Prostate gland (tissue), 2 donors: ENCODE measurements at regions not wholly inside any gene's neighbourhood (a gene's known extent, or its start where the extent isn't known, plus 50 kb on each side); places are given as distances from the start of the nearest gene placed in this dataset.

Experiments used
- POLR2A ChIP-seq: fragments of 450-650 bp; IDR thresholded peaks from one replicate; pipeline ENCODE4 v1.6.1; 2016; ENCODE audit warnings: antibody characterized with exemption, mild to moderate bottlenecking
- POLR2AphosphoS5 ChIP-seq: sonication (generic); formaldehyde crosslinking; IDR thresholded peaks from one replicate; pipeline ENCODE4 v1.6.1; 2017; ENCODE audit warnings: antibody characterized with exemption
- TF ChIP-seq, protein P1 (sequence below), 4 experiments: fragments of 200-600 bp in 2 of 4; fragments of 450-650 bp in 2 of 4; sonication (generic) in 2 of 4; IDR thresholded peaks; 1 replicate in 3 of 4; 2 replicates in 1 of 4; pipeline ENCODE4 v1.5.1; 2016 to 2019; ENCODE audit warnings: antibody characterized with exemption in 4 of 4, mild to moderate bottlenecking in 2 of 4, moderate library complexity in 2 of 4

DNA sequence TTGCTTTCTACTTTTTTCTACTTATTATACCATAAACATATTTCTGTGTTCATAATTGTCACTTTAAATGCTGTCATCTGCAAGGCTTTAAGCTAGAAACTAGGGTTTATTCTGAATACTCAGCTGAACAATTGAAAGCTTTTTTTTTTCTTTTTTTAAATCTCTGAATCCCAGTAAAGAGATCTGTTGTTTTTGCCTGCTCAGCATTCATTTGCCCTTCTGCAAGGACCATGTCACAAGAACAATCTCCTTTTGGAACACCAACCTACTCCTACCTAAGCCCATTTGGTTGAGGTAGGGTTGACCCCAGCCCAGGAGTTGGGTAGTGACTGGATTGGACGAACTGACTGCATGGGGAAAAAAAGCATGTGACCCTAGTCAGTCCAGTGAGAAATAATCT lies 92.6 kb downstream of the MZT1 start:
- TF ChIP-seq, protein P1, sequence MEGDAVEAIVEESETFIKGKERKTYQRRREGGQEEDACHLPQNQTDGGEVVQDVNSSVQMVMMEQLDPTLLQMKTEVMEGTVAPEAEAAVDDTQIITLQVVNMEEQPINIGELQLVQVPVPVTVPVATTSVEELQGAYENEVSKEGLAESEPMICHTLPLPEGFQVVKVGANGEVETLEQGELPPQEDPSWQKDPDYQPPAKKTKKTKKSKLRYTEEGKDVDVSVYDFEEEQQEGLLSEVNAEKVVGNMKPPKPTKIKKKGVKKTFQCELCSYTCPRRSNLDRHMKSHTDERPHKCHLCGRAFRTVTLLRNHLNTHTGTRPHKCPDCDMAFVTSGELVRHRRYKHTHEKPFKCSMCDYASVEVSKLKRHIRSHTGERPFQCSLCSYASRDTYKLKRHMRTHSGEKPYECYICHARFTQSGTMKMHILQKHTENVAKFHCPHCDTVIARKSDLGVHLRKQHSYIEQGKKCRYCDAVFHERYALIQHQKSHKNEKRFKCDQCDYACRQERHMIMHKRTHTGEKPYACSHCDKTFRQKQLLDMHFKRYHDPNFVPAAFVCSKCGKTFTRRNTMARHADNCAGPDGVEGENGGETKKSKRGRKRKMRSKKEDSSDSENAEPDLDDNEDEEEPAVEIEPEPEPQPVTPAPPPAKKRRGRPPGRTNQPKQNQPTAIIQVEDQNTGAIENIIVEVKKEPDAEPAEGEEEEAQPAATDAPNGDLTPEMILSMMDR (IDR thresholded peaks at IDR 0.05) = no peak
- no peak for TF ChIP-seq POLR2A
- TF ChIP-seq POLR2AphosphoS5 = no peak
